D721Med (cell line): ENCODE measurements at regions not wholly inside any gene's neighbourhood (a gene's known extent, or its start where the extent isn't known, plus 50 kb on each side); places are given as distances from the start of the nearest gene placed in this dataset.

ENCODE experiments used
- DNase-seq: peaks from one replicate; pipeline ENCODE4 v3.0.0; 2011; ENCODE audit warnings: low spot score; ENCODE audit not compliant: insufficient read length
- FAIRE-seq: peaks from 2 replicates; lab custom pipeline; 2011; peaks lifted over from hg19 to GRCh38; lab: Jason Lieb, UNC
- TF ChIP-seq, protein P1 (sequence below): IDR thresholded peaks from 2 replicates; pipeline ENCODE4 v1.5.1; 2012; ENCODE audit warnings: mild to moderate bottlenecking, control low read depth; ENCODE audit not compliant: insufficient read depth; ENCODE audit errors: missing control alignments

DNA sequence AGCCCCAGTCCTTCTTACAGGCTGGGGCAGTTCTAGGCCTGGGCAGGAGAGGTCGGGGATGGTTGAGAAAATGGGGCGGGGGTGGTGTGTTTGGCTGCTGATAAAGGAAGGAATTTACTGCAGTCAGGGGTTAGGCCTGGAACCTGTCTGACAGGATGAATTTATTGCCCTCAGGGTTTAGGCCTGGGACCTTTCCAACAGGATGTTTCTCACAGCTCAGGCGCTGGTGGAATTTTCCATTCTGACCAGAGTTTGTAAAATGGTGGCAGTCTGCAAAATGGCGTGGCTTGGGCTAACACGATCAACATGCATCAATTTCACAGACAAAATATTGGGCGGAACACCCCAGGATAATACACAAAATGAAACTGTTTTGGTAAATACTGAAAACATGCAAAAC lies 83.5 kb upstream of the SPIN4 start:
- DNase-seq (no peak), FAIRE-seq (no peak)
- TF ChIP-seq, protein P1, sequence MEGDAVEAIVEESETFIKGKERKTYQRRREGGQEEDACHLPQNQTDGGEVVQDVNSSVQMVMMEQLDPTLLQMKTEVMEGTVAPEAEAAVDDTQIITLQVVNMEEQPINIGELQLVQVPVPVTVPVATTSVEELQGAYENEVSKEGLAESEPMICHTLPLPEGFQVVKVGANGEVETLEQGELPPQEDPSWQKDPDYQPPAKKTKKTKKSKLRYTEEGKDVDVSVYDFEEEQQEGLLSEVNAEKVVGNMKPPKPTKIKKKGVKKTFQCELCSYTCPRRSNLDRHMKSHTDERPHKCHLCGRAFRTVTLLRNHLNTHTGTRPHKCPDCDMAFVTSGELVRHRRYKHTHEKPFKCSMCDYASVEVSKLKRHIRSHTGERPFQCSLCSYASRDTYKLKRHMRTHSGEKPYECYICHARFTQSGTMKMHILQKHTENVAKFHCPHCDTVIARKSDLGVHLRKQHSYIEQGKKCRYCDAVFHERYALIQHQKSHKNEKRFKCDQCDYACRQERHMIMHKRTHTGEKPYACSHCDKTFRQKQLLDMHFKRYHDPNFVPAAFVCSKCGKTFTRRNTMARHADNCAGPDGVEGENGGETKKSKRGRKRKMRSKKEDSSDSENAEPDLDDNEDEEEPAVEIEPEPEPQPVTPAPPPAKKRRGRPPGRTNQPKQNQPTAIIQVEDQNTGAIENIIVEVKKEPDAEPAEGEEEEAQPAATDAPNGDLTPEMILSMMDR, result no peak

DNA sequence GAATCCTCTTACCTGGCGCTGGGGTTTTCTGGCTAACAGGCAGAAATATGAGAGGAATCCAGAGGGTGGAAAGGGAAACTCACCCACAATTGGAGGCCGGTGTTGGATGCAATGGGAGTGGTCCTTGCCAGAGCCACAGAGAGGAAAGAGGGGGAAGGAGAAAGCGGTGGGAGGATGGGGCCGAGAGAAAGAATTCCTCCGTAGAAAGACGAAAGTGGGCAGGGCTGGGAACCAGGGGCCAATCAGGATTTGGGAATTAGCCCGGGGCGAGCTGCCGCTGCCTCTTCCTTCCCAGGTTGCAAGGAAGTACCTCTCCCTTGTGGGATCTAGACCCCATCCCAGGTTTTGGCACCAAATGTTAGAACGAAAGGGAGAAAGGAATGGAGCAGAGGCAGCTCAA lies 83.1 kb upstream of the SPIN4 start:
- no peak for FAIRE-seq
- no peak for DNase-seq
- TF ChIP-seq, protein P1, result no peak

DNA sequence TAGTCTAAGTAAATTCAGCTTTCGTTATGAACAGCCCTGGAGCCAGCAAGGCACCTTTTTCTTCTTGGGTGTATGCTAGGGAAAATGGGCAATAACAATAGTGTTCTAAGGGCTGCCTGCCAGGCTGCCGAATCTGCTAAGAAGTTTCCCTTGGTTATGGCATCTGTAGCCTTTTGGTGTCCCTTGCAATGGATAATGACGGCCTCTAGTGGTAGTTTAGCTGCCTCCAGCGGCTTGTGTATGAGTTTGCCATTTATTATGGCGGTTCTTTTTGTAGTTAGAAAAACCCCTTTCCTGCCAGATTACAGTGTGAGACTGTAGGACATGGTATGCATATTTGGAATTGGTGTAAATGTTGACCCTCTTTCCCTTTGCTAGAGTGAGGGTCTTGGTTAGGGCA lies 78.9 kb upstream of the SPIN4 start:
- TF ChIP-seq, protein P1, result no peak
- DNase-seq (no peak), FAIRE-seq (no peak)

DNA sequence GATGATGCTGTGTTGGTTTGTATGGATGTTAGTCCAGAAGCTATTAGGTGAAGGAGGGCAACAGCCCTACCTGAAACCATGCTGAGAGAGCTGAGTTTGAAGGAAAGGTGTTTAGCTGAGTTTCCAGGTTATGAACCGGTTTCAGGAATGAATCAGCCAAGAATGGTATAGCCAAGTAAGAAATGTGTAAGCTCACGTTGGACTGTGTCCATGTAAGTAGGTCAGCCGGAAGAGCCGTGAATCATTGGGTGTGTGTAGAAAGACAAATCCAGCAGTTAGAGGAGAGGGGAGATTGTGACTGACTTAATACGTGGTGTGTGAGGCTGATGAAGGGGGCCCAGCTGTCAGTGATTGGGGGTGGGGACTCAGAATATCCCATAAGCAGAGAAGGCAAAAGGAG lies 77.2 kb upstream of the SPIN4 start:
- DNase-seq (no peak), FAIRE-seq (no peak)
- TF ChIP-seq, protein P1, result no peak

DNA sequence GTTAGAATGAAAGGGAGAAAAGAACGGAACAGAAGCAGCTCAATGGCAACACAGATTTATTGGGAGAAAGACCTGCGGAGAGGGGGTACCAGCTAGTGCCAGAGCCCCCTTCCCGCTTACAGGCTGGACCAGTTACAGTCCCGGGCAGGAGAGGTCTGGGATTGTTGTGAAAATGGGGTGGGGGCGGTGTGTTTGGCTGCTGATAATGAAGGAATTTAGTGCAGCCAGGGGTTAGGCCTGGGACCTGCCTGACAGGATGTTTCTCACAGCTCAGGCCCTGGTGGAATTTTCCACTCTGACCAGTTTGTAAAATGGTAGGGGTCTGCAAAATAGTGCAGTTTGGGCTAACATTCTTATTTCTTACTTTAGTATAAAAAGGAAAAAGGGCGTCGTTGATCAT lies 75.4 kb upstream of the SPIN4 start:
- FAIRE-seq, result no peak
- DNase-seq, result no peak
- TF ChIP-seq, protein P1, result no peak

DNA sequence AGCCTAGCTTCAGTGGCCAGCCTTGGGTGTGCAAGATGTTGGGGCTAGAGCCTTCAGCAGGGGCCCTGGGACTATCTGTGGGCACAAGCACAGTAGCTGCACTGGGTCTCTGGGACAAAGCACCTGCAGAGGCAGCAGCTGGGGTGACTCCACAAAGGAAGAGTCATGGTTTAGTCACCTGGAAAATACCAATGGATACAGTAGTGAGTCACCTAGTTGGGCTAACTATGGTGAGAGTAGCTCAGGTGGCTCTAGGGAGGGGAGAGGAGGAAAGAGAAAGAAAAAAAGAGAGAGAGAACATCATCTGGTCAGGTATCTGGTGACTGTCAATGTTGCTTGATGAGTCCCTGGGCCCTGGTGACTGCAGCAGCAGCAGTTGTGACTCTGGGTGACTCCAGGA lies 72.9 kb upstream of the SPIN4 start:
- FAIRE-seq (no peak), DNase-seq (no peak)
- TF ChIP-seq, protein P1, result no peak

DNA sequence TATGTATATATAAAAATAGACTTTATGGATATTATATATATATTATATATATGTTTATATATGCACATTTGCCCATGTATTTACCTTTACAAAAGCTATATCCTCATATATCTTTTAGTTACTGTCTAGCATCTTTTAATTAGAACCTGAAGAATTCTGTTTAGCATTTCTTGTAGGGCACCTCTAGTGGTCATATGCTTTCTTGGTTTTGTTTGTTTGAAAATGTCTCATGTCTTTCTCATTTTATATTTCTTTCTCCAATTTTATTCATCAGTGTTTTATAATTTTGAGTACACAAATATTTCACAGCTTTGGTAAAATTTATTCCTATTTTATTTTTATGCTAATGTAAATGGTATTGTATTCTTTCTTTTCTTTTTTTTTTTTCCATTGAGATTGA lies 70.3 kb upstream of the SPIN4 start:
- FAIRE-seq (no peak), DNase-seq (no peak)
- TF ChIP-seq, protein P1, result no peak
